ENCODE measurements at regions not wholly inside any gene's neighbourhood (a gene's known extent, or its start where the extent isn't known, plus 50 kb on each side); places are given as distances from the start of the nearest gene placed in this dataset.

DNA sequence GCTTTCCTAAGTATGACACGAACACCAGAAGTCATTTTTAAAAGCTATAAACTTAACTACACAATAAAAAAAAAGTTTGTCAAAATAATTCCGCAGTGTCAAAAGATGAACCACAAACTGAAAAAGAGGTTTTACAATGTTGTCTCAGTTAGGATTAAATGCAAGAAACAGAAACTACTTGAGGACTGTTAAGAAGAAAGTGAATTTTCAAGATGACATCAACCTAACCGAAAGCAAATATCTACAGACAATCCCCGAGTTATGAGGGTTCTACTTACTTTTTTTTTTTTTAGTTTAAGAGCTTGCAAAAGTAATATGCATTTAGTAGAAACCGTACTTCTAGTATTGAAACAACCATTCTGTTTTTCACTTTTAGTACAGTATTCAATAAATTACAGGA, 62.3 kb downstream of the TFPI2 start:
- Histone ChIP-seq H4K20me1 (ENCODE audit: insufficient read depth, low read length) (no peaks in the 10 kb centered on the region), H2AFZ (replicated peaks; ENCODE audit: low read length, poor library complexity) (no peak overlapping the region), H3K27ac (ENCODE audit: insufficient read depth, low read length) (no peak overlapping the region), H3K4me3 (ENCODE audit: insufficient read depth, low read depth, low read length) (no peak overlapping the region), H2BK120ac (ENCODE audit: low read depth, low read length) (no peak overlapping the region), H3K14ac (replicated peaks; ENCODE audit: low read depth, low read length) (no peak overlapping the region), H4K8ac (ENCODE audit: low read depth in 2 of 2, low read length in 2 of 2) (no peak overlapping the region), H3K18ac (ENCODE audit: low read depth, low read length) (no peak overlapping the region), H3K9me3 (ENCODE audit: control insufficient read depth, insufficient read depth, low read length) (no peaks in the 10 kb centered on the region), H2BK15ac (ENCODE audit: low read depth, low read length) (no peak overlapping the region), H3K9ac (ENCODE audit: low read depth, low read length) (no peak overlapping the region), H3K36me3 (ENCODE audit: control insufficient read depth, insufficient read depth, low read length) (no peaks in the 10 kb centered on the region), H3K23ac (ENCODE audit: low read depth, low read length) (no peak overlapping the region), H3K4ac (ENCODE audit: low read depth, low read length) (no peak overlapping the region), H2AK9ac (replicated peaks; ENCODE audit: low read depth, low read length, poor library complexity) (no peak overlapping the region), H3K79me1 (ENCODE audit: low read depth in 1 of 2, low read length in 2 of 2) (no peaks in the 10 kb centered on the region), H3K56ac (ENCODE audit: extremely low read depth, insufficient read depth, low read length) (no peak overlapping the region), H4K91ac (ENCODE audit: insufficient read depth, low read depth, low read length) (no peak overlapping the region), H2AK5ac (ENCODE audit: low read depth, low read length) (no peak overlapping the region), H3K27me3 (ENCODE audit: control insufficient read depth, insufficient read depth, low read length) (peaks cover 6% of the 10 kb centered on the region; the same call in 1 of the 2 replicates), H3K9me1 (ENCODE audit: insufficient read depth, low read length) (no peaks in the 10 kb centered on the region), H2BK5ac (ENCODE audit: low read depth, low read length, poor library complexity, severe bottlenecking) (no peak overlapping the region), H3K4me2 (ENCODE audit: low read depth, low read length) (no peak overlapping the region), H3K4me1 (ENCODE audit: control insufficient read depth, insufficient read depth, low read length) (no peaks in the 10 kb centered on the region), H2BK20ac (ENCODE audit: low read depth, low read length) (no peak overlapping the region), H4K5ac (ENCODE audit: low read depth, low read length) (no peak overlapping the region)
- no CpG with 5 or more reads among the region's 5 CpGs for WGBS, 2 experiments (ENCODE audit: extremely low coverage in 2 of 2, insufficient read length in 1 of 2)
- TF ChIP-seq, protein P1, sequence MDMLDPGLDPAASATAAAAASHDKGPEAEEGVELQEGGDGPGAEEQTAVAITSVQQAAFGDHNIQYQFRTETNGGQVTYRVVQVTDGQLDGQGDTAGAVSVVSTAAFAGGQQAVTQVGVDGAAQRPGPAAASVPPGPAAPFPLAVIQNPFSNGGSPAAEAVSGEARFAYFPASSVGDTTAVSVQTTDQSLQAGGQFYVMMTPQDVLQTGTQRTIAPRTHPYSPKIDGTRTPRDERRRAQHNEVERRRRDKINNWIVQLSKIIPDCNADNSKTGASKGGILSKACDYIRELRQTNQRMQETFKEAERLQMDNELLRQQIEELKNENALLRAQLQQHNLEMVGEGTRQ (IDR thresholded peaks at IDR 0.05; ENCODE audit: low read depth, low read length) = no peak
- TF ChIP-seq RFX5 (IDR thresholded peaks at IDR 0.05; ENCODE audit: low read depth, low read length) = no peak
- no peak for TF ChIP-seq POLR2A (IDR thresholded peaks at IDR 0.05; ENCODE audit: low read depth, low read length)
- TF ChIP-seq MAZ (IDR thresholded peaks at IDR 0.05; ENCODE audit: borderline replicate concordance, low read depth, low read length) = no peak
- no peak for TF ChIP-seq BHLHE40 (IDR thresholded peaks at IDR 0.05; ENCODE audit: low read depth, low read length)
- TF ChIP-seq SMC3 (IDR thresholded peaks at IDR 0.05; ENCODE audit: low read depth, low read length) = no peak
- no peak for TF ChIP-seq CHD1 (IDR thresholded peaks at IDR 0.05; ENCODE audit: low read depth, low read length)
- TF ChIP-seq NFE2L2 (IDR thresholded peaks at IDR 0.05; ENCODE audit: low read depth, low read length) = no peak
- no peak for TF ChIP-seq MXI1 (IDR thresholded peaks at IDR 0.05; ENCODE audit: borderline replicate concordance, low read depth, low read length)
- TF ChIP-seq, protein P2, sequence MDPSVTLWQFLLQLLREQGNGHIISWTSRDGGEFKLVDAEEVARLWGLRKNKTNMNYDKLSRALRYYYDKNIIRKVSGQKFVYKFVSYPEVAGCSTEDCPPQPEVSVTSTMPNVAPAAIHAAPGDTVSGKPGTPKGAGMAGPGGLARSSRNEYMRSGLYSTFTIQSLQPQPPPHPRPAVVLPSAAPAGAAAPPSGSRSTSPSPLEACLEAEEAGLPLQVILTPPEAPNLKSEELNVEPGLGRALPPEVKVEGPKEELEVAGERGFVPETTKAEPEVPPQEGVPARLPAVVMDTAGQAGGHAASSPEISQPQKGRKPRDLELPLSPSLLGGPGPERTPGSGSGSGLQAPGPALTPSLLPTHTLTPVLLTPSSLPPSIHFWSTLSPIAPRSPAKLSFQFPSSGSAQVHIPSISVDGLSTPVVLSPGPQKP (IDR thresholded peaks at IDR 0.05; ENCODE audit: borderline replicate concordance, low read depth, low read length) = no peak
- no peak for TF ChIP-seq MAFK (IDR thresholded peaks at IDR 0.05; ENCODE audit: low read depth, low read length)
- no peak for TF ChIP-seq FOS (IDR thresholded peaks at IDR 0.05; ENCODE audit: low read depth, low read length)
- ChIA-PET CTCF (interaction anchor here (0.7 kb wide), 1 partner anchor 35 kb away, joined by 6 read pairs; no protein-coding TSS in a partner anchor), POLR2A (ENCODE audit: unreplicated experiment) (no interaction called here)
- dilution Hi-C loops (cut with HindIII; ENCODE audit: low sequenced_read_pairs, unreplicated experiment) = no loop called here
- intact Hi-C loops (cut with micrococcal nuclease) = no loop called here
- DNase-seq (no peak), ATAC-seq (ENCODE audit: low read depth) (no peak)
- in situ Hi-C loops (cut with MboI; ENCODE audit: low sequenced_read_pairs) = no loop called here
- no TSS peak for BruUV-seq (replicated peaks)

All from IMR-90 (cell line).